ENCODE measurements at regions not wholly inside any gene's neighbourhood (a gene's known extent, or its start where the extent isn't known, plus 50 kb on each side); places are given as distances from the start of the nearest gene placed in this dataset.

GRCh38 chr2:852168-852567 is 98.5 kb upstream of the SNTG2 start:
- H2AFZ ChIP-seq (ENCODE audit: low read length) = no peak overlapping the region
- H3K4me1 ChIP-seq (ENCODE audit: low read length) = no peaks in the 10 kb centered on the region
- H4K20me1 ChIP-seq (ENCODE audit: insufficient read depth, low read length) = no peaks in the 10 kb centered on the region
- H3K9me2 ChIP-seq (replicated peaks; ENCODE audit: insufficient read depth, low read length) = no peaks in the 10 kb centered on the region
- no peaks in the 10 kb centered on the region for H3F3A ChIP-seq (ENCODE audit: insufficient read depth, low read length)
- H3K9me3 ChIP-seq (replicated peaks; ENCODE audit: insufficient read depth, low read length) = no peaks in the 10 kb centered on the region
- no peaks in the 10 kb centered on the region for H3K27me3 ChIP-seq (replicated peaks; ENCODE audit: insufficient read depth, low read length)
- H3K9ac ChIP-seq (ENCODE audit: low read length) = no peak overlapping the region
- H3K36me3 ChIP-seq (replicated peaks; ENCODE audit: insufficient read depth, low read length) = no peaks in the 10 kb centered on the region
- no peak overlapping the region for H3K4me2 ChIP-seq (ENCODE audit: low read depth, low read length)
- DNase-seq = no peak
- no peaks in the 10 kb centered on the region for H3K79me2 ChIP-seq (ENCODE audit: low read length)
- H3K4me3 ChIP-seq (ENCODE audit: low read length) = no peak overlapping the region
- H3K27ac ChIP-seq (ENCODE audit: low read length) = no peak overlapping the region
- TF ChIP-seq EZH2 (optimal IDR thresholded peaks at IDR 0.05; ENCODE audit: low read depth, low read length) (no peak), EZH2phosphoT487 (IDR thresholded peaks at IDR 0.05; ENCODE audit: low read length) (no peak), CTCF (IDR thresholded peaks at IDR 0.05; ENCODE audit: low read length) (no peak)

- no peak for DNase-seq
- no peaks in the 10 kb centered on the region for H3K36me3 ChIP-seq (replicated peaks; ENCODE audit: insufficient read depth, low read length)
- no peak overlapping the region for H3K4me2 ChIP-seq (ENCODE audit: low read depth, low read length)
- H3K27ac ChIP-seq (ENCODE audit: low read length) = no peak overlapping the region
- no peaks in the 10 kb centered on the region for H3K9me3 ChIP-seq (replicated peaks; ENCODE audit: insufficient read depth, low read length)
- H3K27me3 ChIP-seq (replicated peaks; ENCODE audit: insufficient read depth, low read length) = no peaks in the 10 kb centered on the region
- H3K79me2 ChIP-seq (ENCODE audit: low read length) = no peaks in the 10 kb centered on the region
- H3K9me2 ChIP-seq (replicated peaks; ENCODE audit: insufficient read depth, low read length) = no peaks in the 10 kb centered on the region
- no peak for TF ChIP-seq EZH2phosphoT487 (IDR thresholded peaks at IDR 0.05; ENCODE audit: low read length)
- no peak for TF ChIP-seq CTCF (IDR thresholded peaks at IDR 0.05; ENCODE audit: low read length)
- TF ChIP-seq EZH2 (optimal IDR thresholded peaks at IDR 0.05; ENCODE audit: low read depth, low read length) = no peak
- H2AFZ ChIP-seq (ENCODE audit: low read length) = no peak overlapping the region
- H4K20me1 ChIP-seq (ENCODE audit: insufficient read depth, low read length) = no peaks in the 10 kb centered on the region
- H3K4me1 ChIP-seq (ENCODE audit: low read length) = no peaks in the 10 kb centered on the region
- no peaks in the 10 kb centered on the region for H3F3A ChIP-seq (ENCODE audit: insufficient read depth, low read length)
- no peak overlapping the region for H3K4me3 ChIP-seq (ENCODE audit: low read length)
- H3K9ac ChIP-seq (ENCODE audit: low read length) = no peak overlapping the region
Observed at GRCh38 chr2:851680-852079, 99.0 kb upstream of the SNTG2 start.

- no peaks in the 10 kb centered on the region for H3K27me3 ChIP-seq (replicated peaks; ENCODE audit: insufficient read depth, low read length)
- no peaks in the 10 kb centered on the region for H3K79me2 ChIP-seq (ENCODE audit: low read length)
- no peaks in the 10 kb centered on the region for H3K9me2 ChIP-seq (replicated peaks; ENCODE audit: insufficient read depth, low read length)
Observed at GRCh38 chr2:851078-851477, 99.6 kb upstream of the SNTG2 start.

More at GRCh38 chr2:851078-851477, 99.6 kb upstream of the SNTG2 start:
- Histone ChIP-seq H3K4me1 (ENCODE audit: low read length) (no peaks in the 10 kb centered on the region), H3K9ac (ENCODE audit: low read length) (no peak overlapping the region), H3K27ac (ENCODE audit: low read length) (no peak overlapping the region), H2AFZ (ENCODE audit: low read length) (no peak overlapping the region), H3K36me3 (replicated peaks; ENCODE audit: insufficient read depth, low read length) (no peaks in the 10 kb centered on the region), H3K4me2 (ENCODE audit: low read depth, low read length) (no peak overlapping the region), H3F3A (ENCODE audit: insufficient read depth, low read length) (no peaks in the 10 kb centered on the region), H3K9me3 (replicated peaks; ENCODE audit: insufficient read depth, low read length) (no peaks in the 10 kb centered on the region), H4K20me1 (ENCODE audit: insufficient read depth, low read length) (no peaks in the 10 kb centered on the region), H3K4me3 (ENCODE audit: low read length) (no peak overlapping the region)
- DNase-seq = no peak
- TF ChIP-seq CTCF (IDR thresholded peaks at IDR 0.05; ENCODE audit: low read length) (no peak), EZH2phosphoT487 (IDR thresholded peaks at IDR 0.05; ENCODE audit: low read length) (no peak), EZH2 (optimal IDR thresholded peaks at IDR 0.05; ENCODE audit: low read depth, low read length) (no peak)

Measured in MM.1S (cell line).